ENCODE measurements at regions not wholly inside any gene's neighbourhood (a gene's known extent, or its start where the extent isn't known, plus 50 kb on each side); places are given as distances from the start of the nearest gene placed in this dataset.

DNA sequence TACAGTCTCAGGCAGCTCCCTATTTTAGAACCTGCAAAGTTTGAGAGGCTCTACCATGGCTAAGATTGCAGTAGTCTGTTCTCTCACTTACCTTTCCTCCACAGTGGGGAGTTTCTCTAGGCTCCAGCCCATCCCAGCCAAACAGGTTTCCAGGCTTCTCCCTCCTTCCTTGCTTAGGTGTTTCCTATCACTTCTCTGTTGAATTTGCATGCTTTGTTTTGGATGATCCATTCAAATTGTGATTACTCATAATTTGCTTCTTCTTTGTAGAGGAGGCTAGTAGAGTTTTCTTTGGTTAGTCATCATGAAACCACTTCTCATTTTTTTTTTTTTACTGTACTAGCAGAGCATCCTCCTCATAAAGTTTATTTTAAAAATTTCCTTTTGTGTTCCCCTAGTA lies 1242.2 kb upstream of the MIR17HG start:
- no peaks in the 10 kb centered on the region for H3K27me3 ChIP-seq
- H3K27ac ChIP-seq: no peak overlapping the region
- no peaks in the 10 kb centered on the region for H3K36me3 ChIP-seq
- no peak for DNase-seq
- intact Hi-C loops (cut with DNase I): no loop called here
- no peak overlapping the region for H3K4me3 ChIP-seq
- H3K4me1 ChIP-seq (ENCODE audit: insufficient read depth): no peaks in the 10 kb centered on the region
- no peak for TF ChIP-seq POLR2A (IDR thresholded peaks at IDR 0.05)
- TF ChIP-seq, protein P1, sequence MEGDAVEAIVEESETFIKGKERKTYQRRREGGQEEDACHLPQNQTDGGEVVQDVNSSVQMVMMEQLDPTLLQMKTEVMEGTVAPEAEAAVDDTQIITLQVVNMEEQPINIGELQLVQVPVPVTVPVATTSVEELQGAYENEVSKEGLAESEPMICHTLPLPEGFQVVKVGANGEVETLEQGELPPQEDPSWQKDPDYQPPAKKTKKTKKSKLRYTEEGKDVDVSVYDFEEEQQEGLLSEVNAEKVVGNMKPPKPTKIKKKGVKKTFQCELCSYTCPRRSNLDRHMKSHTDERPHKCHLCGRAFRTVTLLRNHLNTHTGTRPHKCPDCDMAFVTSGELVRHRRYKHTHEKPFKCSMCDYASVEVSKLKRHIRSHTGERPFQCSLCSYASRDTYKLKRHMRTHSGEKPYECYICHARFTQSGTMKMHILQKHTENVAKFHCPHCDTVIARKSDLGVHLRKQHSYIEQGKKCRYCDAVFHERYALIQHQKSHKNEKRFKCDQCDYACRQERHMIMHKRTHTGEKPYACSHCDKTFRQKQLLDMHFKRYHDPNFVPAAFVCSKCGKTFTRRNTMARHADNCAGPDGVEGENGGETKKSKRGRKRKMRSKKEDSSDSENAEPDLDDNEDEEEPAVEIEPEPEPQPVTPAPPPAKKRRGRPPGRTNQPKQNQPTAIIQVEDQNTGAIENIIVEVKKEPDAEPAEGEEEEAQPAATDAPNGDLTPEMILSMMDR (IDR thresholded peaks at IDR 0.05): no peak
- no peak for TF ChIP-seq EP300 (IDR thresholded peaks at IDR 0.05)
- H3K9me3 ChIP-seq: no peaks in the 10 kb centered on the region

DNA sequence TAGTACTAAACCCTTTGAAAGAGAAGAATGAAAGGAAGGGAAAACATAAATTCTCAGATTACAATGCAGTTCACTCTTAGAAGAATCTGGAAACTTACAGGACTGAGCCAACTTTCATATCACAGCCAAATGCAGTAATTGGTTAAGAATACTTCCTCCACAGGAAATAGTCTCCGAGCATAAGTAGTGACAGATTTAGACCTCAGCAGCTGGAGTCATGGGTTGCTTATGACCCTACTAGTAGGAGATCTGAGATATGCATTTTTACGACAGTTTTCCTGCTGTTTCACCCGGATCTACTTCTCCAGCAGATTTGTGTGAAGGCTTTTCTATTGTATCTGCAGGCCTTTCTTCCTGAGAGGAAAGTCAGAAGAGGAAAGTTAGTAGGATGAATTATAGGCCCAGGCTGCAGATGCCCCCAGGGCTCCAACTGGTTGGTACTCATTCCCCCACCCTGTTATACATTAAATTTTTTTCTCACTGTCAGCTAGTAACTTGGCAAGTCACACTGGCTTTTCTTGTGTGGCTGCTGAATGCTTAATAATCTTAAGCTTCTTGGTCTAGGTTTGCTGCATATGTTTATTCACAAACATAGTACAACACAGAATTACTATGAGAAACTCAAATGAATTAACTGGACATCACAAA lies 1241.5 kb upstream of the MIR17HG start:
- TF ChIP-seq POLR2A (IDR thresholded peaks at IDR 0.05) (no peak), EP300 (IDR thresholded peaks at IDR 0.05) (no peak)
- TF ChIP-seq, protein P1 (IDR thresholded peaks at IDR 0.05): no peak
- 23 to 42% (median 32%) methylated on average over 3 of the region's 3 CpGs for WGBS, 3 donors
- Histone ChIP-seq H3K9me3 (no peaks in the 10 kb centered on the region), H3K36me3 (no peaks in the 10 kb centered on the region), H3K4me3 (no peak overlapping the region), H3K27ac (no peak overlapping the region), H3K4me1 (ENCODE audit: insufficient read depth) (no peaks in the 10 kb centered on the region), H3K27me3 (no peaks in the 10 kb centered on the region)
- intact Hi-C loops (cut with DNase I): no loop called here
- no peak for DNase-seq

DNA sequence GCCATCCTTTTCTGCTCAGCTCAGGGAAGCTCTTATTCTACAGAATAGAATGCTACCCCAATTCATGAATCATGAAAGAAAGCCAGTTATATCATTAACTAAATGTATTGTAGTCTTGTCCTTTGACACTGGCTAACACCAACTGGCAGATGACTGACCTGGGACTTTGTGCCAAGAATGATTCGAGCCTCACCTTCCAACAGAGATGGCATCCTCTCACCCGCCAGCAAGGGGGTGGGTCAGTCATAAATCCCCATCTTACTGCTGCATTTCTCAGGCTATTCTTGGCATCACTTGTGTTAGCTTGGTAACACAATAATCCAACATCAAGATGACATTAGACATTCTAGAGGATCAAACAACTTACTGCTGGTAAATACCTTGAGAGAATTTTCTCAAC lies 1239.8 kb upstream of the MIR17HG start:
- Histone ChIP-seq H3K27me3 (peaks cover 2% of the 10 kb centered on the region), H3K4me1 (ENCODE audit: insufficient read depth) (no peaks in the 10 kb centered on the region), H3K4me3 (no peak overlapping the region), H3K27ac (no peak overlapping the region), H3K36me3 (no peaks in the 10 kb centered on the region), H3K9me3 (no peaks in the 10 kb centered on the region)
- WGBS, 3 donors: 84 to 94% (median 94%) methylated on average over 2 of the region's 2 CpGs
- DNase-seq: no peak
- intact Hi-C loops (cut with DNase I): no loop called here
- TF ChIP-seq, protein P1 (IDR thresholded peaks at IDR 0.05): no peak
- no peak for TF ChIP-seq POLR2A (IDR thresholded peaks at IDR 0.05)
- TF ChIP-seq EP300 (IDR thresholded peaks at IDR 0.05): no peak

DNA sequence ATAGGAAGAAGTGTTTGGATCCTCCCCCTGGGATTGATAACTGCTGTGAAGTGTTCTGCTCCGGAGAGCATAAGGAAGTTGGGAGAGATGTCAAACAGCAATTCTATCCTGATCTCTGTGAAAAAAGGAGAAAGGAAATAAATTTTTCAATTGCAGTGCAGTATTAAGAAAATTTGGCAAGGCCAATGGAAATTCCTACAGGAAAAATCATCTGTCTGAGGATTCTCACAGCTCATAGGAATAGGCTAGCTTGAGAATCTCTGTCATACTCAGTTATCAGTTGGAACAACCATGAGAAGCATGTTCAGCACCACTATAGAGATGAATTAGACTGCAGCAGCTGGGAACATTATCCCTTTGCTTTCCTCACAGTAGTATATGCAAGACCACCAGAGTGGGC lies 1238.9 kb upstream of the MIR17HG start:
- no peaks in the 10 kb centered on the region for H3K36me3 ChIP-seq
- no peak for DNase-seq
- no peaks in the 10 kb centered on the region for H3K4me1 ChIP-seq (ENCODE audit: insufficient read depth)
- peaks cover 2% of the 10 kb centered on the region for H3K27me3 ChIP-seq
- WGBS, 3 donors: 8 to 18% (median 15%) methylated on average over 1 of the region's 1 CpG
- TF ChIP-seq POLR2A (IDR thresholded peaks at IDR 0.05) (no peak), EP300 (IDR thresholded peaks at IDR 0.05) (no peak)
- TF ChIP-seq, protein P1 (IDR thresholded peaks at IDR 0.05): no peak
- no peak overlapping the region for H3K27ac ChIP-seq
- no peak overlapping the region for H3K4me3 ChIP-seq
- intact Hi-C loops (cut with DNase I): no loop called here
- no peaks in the 10 kb centered on the region for H3K9me3 ChIP-seq

All from ovary (tissue), 7 donors.